Fibroblast of upper back skin (primary cell): ENCODE measurements at regions not wholly inside any gene's neighbourhood (a gene's known extent, or its start where the extent isn't known, plus 50 kb on each side); places are given as distances from the start of the nearest gene placed in this dataset.
"Not testable (repeated sequence)": the region's sequence is repeated elsewhere in the genome, so short reads cannot be mapped to it uniquely, and the experiment has no call there.

ENCODE experiments used
- DNase-seq: peaks from one replicate; pipeline ENCODE4 v3.0.0-alpha.2; 2013

DNA sequence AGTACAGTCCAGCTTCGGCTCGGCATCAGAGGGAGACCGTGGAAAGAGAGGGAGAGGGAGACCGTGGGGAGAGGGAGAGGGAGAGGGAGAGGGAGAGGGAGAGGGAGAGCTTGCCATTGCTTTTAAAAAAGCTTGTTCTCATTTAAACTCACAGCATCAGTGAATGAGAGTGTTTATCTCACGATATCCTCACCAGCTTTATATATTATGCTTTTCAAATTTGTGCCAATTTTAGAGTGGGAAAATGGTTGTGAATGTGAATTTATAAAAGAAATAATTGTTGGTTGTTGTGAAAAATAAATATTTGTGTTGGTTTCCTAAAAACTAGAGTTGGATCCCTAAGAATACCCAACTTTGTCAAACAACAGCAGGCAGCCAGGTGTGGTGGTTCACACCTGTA lies 170.1 kb downstream of the NRN1 start:
- DNase-seq: not testable (repeated sequence)

DNA sequence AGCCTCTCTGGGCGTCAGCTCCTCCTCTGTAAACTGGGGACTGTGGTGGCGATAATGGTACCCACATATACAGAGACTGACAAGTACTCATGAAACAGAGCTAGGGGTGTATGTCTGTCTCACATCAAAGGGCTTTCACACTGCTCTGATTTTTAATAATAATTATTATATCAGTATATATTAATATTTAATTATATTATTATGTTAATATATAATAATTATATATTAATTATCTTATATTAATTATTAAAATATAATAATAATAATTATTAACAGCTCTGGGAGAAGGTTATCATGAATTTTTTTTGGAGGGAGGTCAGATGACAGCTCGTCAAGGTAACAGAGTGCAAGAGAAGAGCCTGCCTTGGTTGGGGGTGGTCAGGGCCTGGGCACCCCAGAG lies 173.6 kb downstream of the NRN1 start:
- DNase-seq: no peak

DNA sequence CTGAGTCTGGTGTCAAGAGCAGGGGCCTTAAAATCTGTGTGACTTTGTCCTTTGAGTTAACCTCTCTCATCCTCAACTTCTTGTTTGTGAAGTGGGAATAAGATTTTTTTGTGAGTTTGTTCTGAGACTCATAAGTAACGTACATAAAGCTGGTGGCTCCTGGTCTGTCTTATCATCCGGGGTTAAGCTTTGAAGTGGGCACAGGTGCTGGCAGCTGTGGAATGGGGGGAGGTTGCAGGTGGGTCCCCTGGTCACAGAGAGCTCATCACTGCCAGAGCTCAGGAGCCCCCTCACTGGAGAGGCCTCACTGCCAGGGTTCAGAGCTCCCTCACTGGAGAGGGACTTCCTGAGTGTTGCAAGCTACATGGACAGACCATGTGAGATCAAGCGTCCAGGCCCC lies 174.1 kb downstream of the NRN1 start:
- no peak for DNase-seq

DNA sequence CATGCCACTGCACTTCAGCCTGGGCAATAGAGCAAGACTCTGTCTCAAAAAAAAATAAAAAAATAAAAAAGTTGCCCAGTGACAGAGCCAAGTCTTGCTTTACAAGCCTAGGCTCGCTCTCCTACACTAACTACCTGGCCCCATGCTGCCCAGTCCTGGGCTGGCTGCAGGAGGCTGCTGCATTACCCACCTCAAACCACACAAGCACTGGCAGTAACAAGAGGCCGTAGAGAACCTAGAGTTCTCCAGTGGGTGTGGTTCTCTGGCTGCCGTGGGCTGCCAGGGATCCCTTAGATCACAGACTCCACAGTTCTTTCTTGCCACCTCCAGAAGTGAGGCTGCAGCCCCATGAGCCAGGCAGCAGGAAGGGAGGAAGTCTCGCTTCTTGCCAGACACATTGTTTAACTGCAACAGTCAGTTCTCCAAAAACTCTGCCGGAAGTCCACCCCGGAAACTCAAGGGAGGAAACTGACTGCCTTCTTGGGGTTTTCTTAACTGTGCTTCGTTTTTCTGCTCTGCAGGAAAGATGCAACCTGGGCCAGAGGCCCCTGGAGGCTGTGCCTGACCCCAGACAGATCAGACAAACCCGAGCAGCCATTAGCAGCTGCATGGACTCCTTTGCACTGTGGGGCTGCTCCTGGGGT lies 175.4 kb downstream of the NRN1 start:
- not testable (repeated sequence) for DNase-seq

DNA sequence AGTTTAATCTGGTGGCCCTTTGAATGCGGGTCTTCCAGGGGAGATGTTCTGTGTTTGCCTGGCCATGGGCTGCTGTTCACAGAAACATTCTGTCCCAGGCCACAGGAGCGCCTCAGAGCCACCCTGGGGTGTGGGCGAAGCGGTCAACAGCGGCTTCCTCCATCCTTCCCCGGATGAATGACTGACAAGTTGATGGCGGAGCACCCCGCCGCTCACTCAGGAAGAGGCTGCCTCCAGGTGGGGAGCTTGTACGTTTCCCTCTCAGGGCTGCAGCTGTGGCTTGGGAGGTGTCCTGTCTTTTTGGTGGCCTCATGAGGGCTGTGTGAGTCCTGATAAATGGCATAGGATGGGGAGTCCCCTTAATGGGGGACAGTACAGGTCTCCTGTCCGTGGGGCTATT lies 178.4 kb downstream of the NRN1 start:
- DNase-seq: no peak

DNA sequence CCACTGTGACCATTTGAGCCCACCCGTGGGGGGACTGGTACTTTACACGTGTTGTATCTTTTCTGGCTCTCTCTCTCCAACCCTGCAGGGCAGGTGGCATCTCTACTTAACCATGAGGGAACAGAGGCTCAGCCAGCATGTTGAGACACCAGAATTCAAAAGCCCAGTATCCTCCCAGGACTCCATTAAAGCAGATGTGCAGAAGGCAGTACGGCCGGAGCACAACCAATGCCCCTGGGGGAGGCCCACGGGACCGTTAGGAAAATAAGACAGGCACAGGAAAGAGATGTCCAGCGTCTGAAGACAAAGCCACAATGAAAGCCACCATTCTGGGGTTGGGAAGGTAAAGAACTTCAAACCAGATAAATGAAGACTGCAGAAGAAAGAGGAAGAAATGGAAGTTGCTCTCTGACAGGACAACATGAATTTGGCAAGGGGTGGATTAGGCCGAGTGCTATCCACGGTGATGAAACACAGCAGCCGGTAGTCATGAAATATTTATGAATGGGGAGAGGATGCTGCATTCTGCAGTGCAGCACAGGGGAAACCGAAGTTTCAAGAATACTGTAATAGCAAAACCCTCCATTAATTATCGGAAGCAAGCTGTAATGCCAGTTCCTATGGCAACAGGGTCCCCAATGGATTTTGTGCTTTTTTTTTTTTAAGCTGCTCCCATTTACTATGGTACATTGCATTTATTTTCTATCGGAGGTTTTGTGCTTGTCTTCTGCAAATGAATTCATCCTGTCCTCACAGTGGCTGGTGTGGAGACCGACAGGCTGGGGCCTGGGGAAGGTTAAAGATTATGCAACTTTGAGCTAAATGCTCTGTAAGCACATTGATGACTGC lies 179.4 kb downstream of the NRN1 start:
- no peak for DNase-seq

DNA sequence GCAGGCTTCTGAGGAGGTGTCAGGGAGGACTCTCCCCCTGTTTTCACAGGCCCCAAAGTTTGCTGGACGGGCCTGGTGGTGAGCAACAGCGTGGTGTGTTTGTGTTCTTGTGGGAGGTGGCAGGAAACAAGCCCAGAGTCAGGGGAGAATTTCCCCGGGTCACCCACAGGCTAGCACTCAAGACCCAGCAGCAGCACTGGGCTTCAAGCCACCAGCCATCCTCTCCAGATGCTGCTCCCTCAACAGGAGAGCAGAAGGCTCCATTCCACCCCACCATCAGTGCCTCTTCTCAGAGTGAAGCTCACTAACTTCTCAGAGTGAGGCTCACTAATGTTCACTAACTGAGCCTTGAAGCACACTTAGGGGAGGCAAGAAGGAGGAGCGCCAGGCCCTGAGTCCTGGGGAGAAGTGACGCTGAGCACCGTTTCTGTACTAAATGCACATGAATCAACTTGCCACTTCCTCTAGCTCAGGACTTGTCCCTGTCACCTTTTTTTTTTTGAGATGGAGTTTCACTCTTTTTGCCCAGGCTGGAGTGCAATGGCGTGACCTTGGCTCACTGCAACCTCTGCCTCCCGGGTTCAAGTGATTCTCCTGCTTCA lies 182.2 kb downstream of the NRN1 start:
- DNase-seq: not testable (repeated sequence)
